PC-3 (cell line): ENCODE measurements at regions not wholly inside any gene's neighbourhood (a gene's known extent, or its start where the extent isn't known, plus 50 kb on each side); places are given as distances from the start of the nearest gene placed in this dataset.

ENCODE experiments used
- ATAC-seq: fragments of 200-7000 bp; cut with Tn5 transposase; 2 replicates; pipeline ENCODE4 v1.9.1; 2020; ENCODE audit warnings: mild to moderate bottlenecking, moderate library complexity
- BruUV-seq: library from RNA; stranded (reverse); fragments of 400-500 nt; replicated peaks from 2 replicates; lab custom pipeline; 2021; lab: Mats Ljungman, UMichigan
- CTCF ChIA-PET: fragments of 300-600 bp; sonication (Branson Sonifier 250); formaldehyde crosslinking; loops from one replicate; lab custom pipeline; 2022; ENCODE audit warnings: antibody characterized with exemption; lab: Charles Lee
- POLR2A ChIA-PET: fragments of 300-600 bp; sonication (Branson Sonifier 250); formaldehyde crosslinking; loops from one replicate; lab custom pipeline; 2022; ENCODE audit warnings: antibody characterized with exemption; ENCODE audit not compliant: unreplicated experiment; lab: Charles Lee
- DNase-seq: peaks from one replicate; pipeline ENCODE4 v3.0.0-alpha.2; 2015
- H2AFZ ChIP-seq: fragments of 300-600 bp; sonication (generic); 2 replicates; pipeline ENCODE4 v1.6.0; 2016; ENCODE audit warnings: antibody characterized with exemption, low read length
- H3F3A ChIP-seq: fragments of 300-600 bp; sonication (generic); one replicate; pipeline ENCODE4 v1.6.0; 2017; ENCODE audit warnings: antibody characterized with exemption, low read length, control low read depth, mild to moderate bottlenecking; ENCODE audit not compliant: unreplicated experiment
- H3K27ac ChIP-seq: fragments of 300-600 bp; sonication (generic); 2 replicates; pipeline ENCODE4 v1.5.1; 2016; ENCODE audit warnings: mild to moderate bottlenecking, low read length
- H3K27me3 ChIP-seq: fragments of 300-600 bp; sonication (generic); 2 replicates; pipeline ENCODE4 v1.6.1; 2016; ENCODE audit warnings: low read length, mixed read lengths
- H3K36me3 ChIP-seq: fragments of 300-600 bp; sonication (generic); 2 replicates; pipeline ENCODE4 v1.6.1; 2016; ENCODE audit warnings: low read depth, mixed run types, low read length, mixed read lengths
- H3K4me1 ChIP-seq: fragments of 300-600 bp; sonication (generic); 2 replicates; pipeline ENCODE4 v1.5.1; 2016; ENCODE audit warnings: low read length; ENCODE audit not compliant: insufficient read depth
- H3K4me2 ChIP-seq: fragments of 300-600 bp; sonication (generic); 2 replicates; pipeline ENCODE4 v1.6.0; 2016; ENCODE audit warnings: low read length
- H3K4me3 ChIP-seq: fragments of 300-600 bp; sonication (generic); 2 replicates; pipeline ENCODE4 v1.5.1; 2016; ENCODE audit warnings: mild to moderate bottlenecking, low read length, mixed read lengths
- H3K79me2 ChIP-seq: fragments of 300-600 bp; sonication (generic); 2 replicates; pipeline ENCODE4 v1.6.1; 2017; ENCODE audit warnings: low read length, mixed read lengths
- H3K9ac ChIP-seq: fragments of 300-600 bp; sonication (generic); 2 replicates; pipeline ENCODE4 v1.6.0; 2016; ENCODE audit warnings: mild to moderate bottlenecking, low read length
- H3K9me2 ChIP-seq: fragments of 300-600 bp; sonication (generic); replicated peaks from 2 replicates; pipeline ENCODE4 v1.6.1; 2016; ENCODE audit warnings: mixed run types, low read length, mixed read lengths
- H3K9me3 ChIP-seq: fragments of 300-600 bp; sonication (generic); 2 replicates; pipeline ENCODE4 v1.6.1; 2016; ENCODE audit warnings: low read length, mixed read lengths
- H4K20me1 ChIP-seq: fragments of 300-600 bp; sonication (generic); 2 replicates; pipeline ENCODE4 v1.6.1; 2016; ENCODE audit warnings: low read length, mixed read lengths
- CTCF ChIP-seq: fragments of 300-600 bp; sonication (generic); conservative IDR thresholded peaks from 2 replicates; pipeline ENCODE4 v1.5.1; 2017; ENCODE audit warnings: antibody characterized with exemption, low read depth, mild to moderate bottlenecking, low read length
- EZH2 ChIP-seq: fragments of 300-600 bp; sonication (generic); IDR thresholded peaks from one replicate; pipeline ENCODE4 v1.6.1; 2017; ENCODE audit warnings: antibody characterized with exemption, mild to moderate bottlenecking, low read length; ENCODE audit not compliant: unreplicated experiment
- EZH2phosphoT487 ChIP-seq: fragments of 300-600 bp; sonication (generic); IDR thresholded peaks from 2 replicates; pipeline ENCODE4 v1.6.1; 2018; ENCODE audit warnings: mild to moderate bottlenecking, antibody characterized with exemption, low read length, borderline replicate concordance
- intact Hi-C: fragments of 100-400 bp; cut with micrococcal nuclease; formaldehyde crosslinking; loops from 2 replicates; pipeline ENCODE4 v1.9.0; 2023

GRCh38 chr15:57796146-57796545, 89.6 kb downstream of the POLR2M start:
- no TSS peak for BruUV-seq
- CTCF ChIA-PET: no interaction called here

GRCh38 chr15:57797110-57797509, 90.6 kb downstream of the POLR2M start:
- ATAC-seq (no peak), DNase-seq (no peak)
- no TSS peak for BruUV-seq
- Histone ChIP-seq H3K4me2 (no peak overlapping the region), H3K27ac (no peak overlapping the region), H3K79me2 (no peaks in the 10 kb centered on the region), H3K4me3 (no peak overlapping the region), H3K9ac (no peak overlapping the region), H3K9me3 (no peaks in the 10 kb centered on the region), H2AFZ (no peak overlapping the region), H3K4me1 (peaks cover 5% of the 10 kb centered on the region; the same call in 1 of the 2 replicates), H3K36me3 (no peaks in the 10 kb centered on the region), H3F3A (no peaks in the 10 kb centered on the region), H4K20me1 (no peaks in the 10 kb centered on the region), H3K9me2 (no peaks in the 10 kb centered on the region), H3K27me3 (peaks cover 22% of the 10 kb centered on the region)
- ChIA-PET POLR2A (no interaction called here), CTCF (no interaction called here)
- intact Hi-C loops: no loop called here
- TF ChIP-seq CTCF (no peak), EZH2 (no peak), EZH2phosphoT487 (no peak)

More at GRCh38 chr15:57796146-57796545, 89.6 kb downstream of the POLR2M start:
- no peak overlapping the region for H3K9ac ChIP-seq
- POLR2A ChIA-PET: no interaction called here
- ATAC-seq (no peak), DNase-seq (no peak)
- H3K9me3 ChIP-seq: no peaks in the 10 kb centered on the region
- intact Hi-C loops: no loop called here
- no peaks in the 10 kb centered on the region for H3K9me2 ChIP-seq
- H3F3A ChIP-seq: no peaks in the 10 kb centered on the region
- H3K27me3 ChIP-seq: peaks cover 22% of the 10 kb centered on the region
- H3K27ac ChIP-seq: no peak overlapping the region
- no peaks in the 10 kb centered on the region for H3K79me2 ChIP-seq
- TF ChIP-seq EZH2: no peak
- no peak for TF ChIP-seq EZH2phosphoT487
- TF ChIP-seq CTCF: no peak
- H3K36me3 ChIP-seq: no peaks in the 10 kb centered on the region
- H2AFZ ChIP-seq: no peak overlapping the region
- H3K4me2 ChIP-seq: no peak overlapping the region
- H4K20me1 ChIP-seq: no peaks in the 10 kb centered on the region
- H3K4me1 ChIP-seq: peaks cover 5% of the 10 kb centered on the region; the same call in 1 of the 2 replicates
- no peak overlapping the region for H3K4me3 ChIP-seq

- intact Hi-C loops: no loop called here
- ATAC-seq (no peak), DNase-seq (no peak)
- peaks cover 22% of the 10 kb centered on the region for H3K27me3 ChIP-seq
- BruUV-seq: no TSS peak
- TF ChIP-seq CTCF: no peak
- no peaks in the 10 kb centered on the region for H3K9me2 ChIP-seq
- no peaks in the 10 kb centered on the region for H3K9me3 ChIP-seq
- no peak overlapping the region for H3K4me3 ChIP-seq
- no peaks in the 10 kb centered on the region for H3K79me2 ChIP-seq
- no peaks in the 10 kb centered on the region for H4K20me1 ChIP-seq
- H3K4me1 ChIP-seq: peaks cover 5% of the 10 kb centered on the region; the same call in 1 of the 2 replicates
- H3K27ac ChIP-seq: no peak overlapping the region
- H3K9ac ChIP-seq: no peak overlapping the region
- H3F3A ChIP-seq: no peaks in the 10 kb centered on the region
- H3K36me3 ChIP-seq: no peaks in the 10 kb centered on the region
- ChIA-PET CTCF (no interaction called here), POLR2A (no interaction called here)
- no peak overlapping the region for H3K4me2 ChIP-seq
- no peak overlapping the region for H2AFZ ChIP-seq
Observed at GRCh38 chr15:57797568-57798267, 91.2 kb downstream of the POLR2M start.
